Superior temporal gyrus (tissue), 1 donor: ENCODE measurements at regions not wholly inside any gene's neighbourhood (a gene's known extent, or its start where the extent isn't known, plus 50 kb on each side); places are given as distances from the start of the nearest gene placed in this dataset.

Experiments used
- DNase-seq: peaks from one replicate; pipeline ENCODE4 v3.0.0-alpha.2; 2016; ENCODE audit errors: extremely low spot score

DNA sequence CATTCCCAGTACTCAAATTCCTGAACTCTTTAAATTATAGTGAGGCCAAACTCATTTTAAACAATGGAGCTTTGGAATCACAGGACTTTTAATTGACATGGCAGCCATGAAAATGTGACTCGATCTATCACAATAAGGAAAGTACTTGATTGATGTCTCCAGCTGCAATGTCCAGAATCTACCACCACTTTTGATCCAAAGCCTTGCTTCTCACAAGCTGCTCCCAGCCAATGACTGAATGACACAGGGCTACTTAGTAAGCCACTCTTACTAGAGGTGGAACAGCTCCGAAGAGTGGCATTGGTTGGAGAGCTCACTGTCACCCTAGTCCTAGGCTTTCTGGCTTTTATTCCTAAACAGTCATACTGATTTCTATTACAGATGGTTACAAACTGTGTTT lies 270.1 kb downstream of the IRS1 start:
- no peak for DNase-seq

GRCh38 chr2:226526716-226527115 lies 272.9 kb downstream of the IRS1 start:
- no peak for DNase-seq

DNA sequence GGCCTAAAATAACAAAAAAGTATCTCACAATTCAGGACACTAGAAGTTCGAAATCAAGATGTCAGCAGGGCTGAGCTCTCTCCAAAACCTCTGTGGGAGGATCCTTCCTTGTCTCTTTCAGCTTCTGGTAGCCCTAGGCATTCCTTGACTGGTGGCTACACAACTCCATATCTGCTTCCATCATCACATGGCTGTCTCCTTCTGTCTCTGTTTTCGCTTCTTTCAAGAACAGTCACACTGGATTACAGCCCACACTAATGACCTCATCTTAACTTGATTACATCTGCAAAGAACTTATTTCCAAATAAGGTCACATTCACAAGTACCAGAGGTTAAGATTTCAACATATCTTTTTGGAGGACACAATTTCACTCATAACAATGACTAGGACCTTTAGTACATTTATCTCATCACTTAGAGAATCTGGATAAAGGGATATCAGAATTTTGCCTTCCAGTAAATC lies 275.2 kb downstream of the IRS1 start:
- no peak for DNase-seq

GRCh38 chr2:226520723-226521122 lies 278.9 kb downstream of the IRS1 start:
- DNase-seq, result no peak

- DNase-seq, result no peak
These were observed 284.1 kb downstream of the IRS1 start for GRCh38 chr2:226515344-226516055.

DNA sequence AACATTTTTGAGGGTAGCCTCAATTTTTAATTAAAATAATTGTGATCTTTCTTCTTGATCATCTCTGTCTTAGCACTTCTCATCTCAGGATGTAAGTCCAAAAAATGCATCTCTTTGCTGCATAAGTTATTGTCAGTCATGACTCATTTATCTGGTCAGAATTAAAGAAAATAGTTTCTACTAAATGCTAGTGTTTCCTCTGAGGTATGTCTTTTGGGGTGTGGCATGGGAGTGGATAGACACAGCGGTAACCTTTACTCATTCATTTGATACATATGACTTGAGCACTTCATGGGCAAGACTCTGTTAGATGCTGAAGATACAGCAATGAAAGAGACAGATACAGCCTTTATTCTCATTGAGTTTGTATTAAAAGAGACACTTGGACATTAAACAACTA lies 284.7 kb downstream of the IRS1 start:
- DNase-seq, result no peak

DNA sequence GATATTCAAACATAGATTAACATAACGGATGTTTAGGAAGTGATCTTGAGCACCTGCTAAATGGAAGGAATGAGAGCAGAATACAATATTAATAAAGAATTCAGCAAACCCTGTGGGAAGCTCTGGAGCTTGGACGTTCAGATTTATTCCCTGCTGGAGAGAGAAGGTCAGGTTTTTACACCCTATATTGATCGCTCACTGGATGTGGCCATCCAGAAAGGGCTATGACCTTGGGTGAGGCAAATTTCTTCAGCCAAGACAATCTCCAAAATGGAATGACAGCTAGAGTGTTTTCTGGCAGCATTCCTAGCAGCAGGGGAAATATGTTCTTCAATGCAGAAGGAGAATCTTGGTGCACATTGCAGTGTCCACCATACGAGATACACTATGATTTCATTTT lies 288.3 kb downstream of the IRS1 start:
- DNase-seq, result no peak

GRCh38 chr2:226508683-226509082 lies 290.9 kb downstream of the IRS1 start:
- no peak for DNase-seq

DNA sequence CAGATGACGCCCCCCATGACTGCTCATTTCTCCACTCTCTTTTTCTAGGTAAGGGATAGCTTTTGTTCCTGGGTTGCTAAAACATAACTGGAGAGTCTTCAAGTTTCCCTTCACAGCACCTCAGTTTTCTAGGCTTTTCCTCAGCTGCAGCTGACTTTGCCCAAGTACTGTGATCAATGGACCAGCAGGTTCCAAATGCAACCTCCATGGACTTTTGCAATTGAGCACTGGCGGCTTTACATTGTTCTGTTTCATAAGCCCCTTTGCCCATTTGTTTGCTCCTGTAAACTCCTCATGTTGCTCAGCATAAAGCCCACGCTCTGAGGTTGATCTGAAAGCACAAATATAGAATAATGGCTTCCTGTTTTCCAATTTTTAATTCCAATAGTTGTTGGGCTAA lies 291.6 kb downstream of the IRS1 start:
- no peak for DNase-seq

DNA sequence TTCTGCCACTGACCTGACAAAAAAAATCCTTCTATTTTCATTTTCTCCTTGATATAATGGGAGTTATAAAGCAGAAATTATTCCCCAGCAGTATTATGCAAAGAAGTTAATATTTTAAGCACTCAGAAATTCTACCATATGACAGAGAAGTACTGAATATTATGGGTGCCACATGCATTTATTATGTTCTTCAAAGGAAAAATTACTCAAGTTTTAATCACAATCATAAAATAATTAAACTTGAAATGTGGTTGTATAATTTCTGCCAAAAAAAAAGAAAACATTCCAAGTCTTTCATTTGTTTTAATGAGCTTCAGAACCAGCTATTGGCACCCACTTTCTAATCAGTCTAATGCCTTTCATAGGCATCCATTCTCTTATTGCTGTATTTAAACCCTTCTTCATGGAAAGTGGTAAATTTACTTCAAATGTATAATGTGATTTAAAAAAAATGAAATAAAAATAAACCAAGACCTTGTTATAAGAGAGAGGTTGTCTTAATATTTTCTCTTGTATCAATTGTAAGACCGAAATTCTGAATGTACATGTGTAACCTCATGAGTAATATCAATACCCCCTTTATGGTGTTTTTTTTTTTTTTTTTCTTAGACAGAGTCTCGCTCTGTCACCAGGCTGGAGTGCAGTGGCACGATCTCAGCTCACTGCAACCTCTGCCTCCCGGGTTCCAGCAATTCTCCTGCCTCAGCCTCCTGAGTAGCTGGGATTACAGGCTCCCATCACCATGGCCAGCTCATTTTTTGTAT lies 302.3 kb downstream of the IRS1 start:
- DNase-seq, result no peak

DNA sequence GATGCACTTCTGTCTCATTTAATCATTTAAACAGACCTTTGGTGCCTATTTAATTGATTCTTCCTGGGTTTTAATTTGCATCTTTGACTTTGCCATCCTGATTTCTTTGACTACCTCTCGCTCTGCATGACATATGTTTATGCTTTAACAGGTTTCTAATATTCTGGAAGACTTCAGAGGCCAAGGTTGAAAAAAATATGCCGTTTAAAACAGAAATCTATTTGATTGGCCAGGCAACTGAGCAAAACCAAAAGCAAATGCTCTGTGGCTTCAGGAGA lies 303.4 kb downstream of the IRS1 start:
- no peak for DNase-seq

DNA sequence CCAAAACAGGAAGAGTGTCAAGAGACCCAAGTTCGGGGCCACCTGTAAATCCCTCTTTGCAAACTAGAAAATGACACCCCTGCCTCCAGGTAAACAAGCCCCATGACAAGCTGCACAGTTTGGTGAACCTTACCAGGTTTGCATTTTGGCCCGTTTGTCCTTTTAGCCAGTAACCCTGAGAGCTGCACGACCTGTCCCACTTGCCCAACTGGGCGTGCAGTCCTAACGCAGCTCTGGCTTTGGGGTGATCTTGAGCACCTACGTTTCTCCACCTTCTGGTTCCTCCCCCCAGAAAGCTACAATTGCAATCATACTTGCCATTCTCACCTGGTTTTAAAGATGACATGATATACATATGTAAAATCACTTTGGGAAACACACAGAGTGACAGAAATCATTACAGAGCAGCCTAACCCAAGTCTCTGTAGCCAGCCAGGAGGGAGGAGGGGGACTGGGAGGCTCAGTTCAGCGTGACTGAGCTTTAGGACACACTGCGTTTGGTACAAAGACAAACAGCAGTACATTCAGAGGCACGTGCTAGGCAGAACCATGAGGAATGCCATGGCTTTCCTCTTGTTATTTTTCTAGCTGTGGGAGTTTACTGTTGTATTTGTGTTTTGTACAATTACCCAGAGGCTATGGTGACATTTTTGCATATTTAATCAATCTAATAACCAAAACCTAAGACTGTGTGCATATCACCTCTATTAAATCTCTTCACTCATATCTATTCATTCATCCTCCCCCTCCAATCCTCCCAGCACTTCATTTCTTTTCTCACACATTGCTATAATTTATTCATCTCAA lies 304.0 kb downstream of the IRS1 start:
- DNase-seq, result no peak

- DNase-seq, result no peak
These were observed 308.5 kb downstream of the IRS1 start for GRCh38 chr2:226491112-226491511.

DNA sequence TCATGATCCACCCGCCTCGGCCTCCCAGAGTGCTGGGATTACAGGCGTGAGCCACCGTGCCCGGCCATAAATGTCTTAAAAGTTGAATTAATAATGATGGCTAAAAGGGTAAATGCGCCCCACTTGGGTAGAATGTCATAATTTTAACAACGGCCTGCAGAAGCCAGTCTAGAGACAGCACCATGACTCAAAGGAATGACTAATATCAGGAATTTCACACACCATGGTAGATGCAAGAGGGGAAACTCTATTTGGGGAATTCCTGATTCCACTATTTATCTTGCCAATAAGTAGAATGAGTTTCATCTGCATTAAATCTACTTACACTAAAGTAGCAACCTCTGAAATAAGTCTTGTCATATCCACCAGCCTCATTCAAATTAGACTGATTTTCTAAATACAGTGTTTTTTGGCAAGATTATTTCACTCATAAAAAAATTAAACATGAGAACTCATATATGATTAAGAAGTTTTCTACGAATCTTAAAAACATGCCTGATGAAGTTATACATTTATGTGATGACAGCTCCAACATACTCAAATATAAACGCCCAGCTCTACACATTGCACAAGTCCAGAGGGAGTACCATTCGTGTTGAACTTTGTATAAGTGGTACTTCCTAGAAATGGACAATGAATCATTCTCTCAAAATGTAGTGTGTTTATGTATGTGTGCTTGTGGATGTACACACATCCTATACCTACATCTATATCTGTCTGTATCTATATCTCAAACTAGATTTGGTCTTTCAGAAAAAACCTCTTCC lies 309.7 kb downstream of the IRS1 start:
- DNase-seq, result no peak

GRCh38 chr2:226488034-226488433 lies 311.6 kb downstream of the IRS1 start:
- DNase-seq, result no peak

DNA sequence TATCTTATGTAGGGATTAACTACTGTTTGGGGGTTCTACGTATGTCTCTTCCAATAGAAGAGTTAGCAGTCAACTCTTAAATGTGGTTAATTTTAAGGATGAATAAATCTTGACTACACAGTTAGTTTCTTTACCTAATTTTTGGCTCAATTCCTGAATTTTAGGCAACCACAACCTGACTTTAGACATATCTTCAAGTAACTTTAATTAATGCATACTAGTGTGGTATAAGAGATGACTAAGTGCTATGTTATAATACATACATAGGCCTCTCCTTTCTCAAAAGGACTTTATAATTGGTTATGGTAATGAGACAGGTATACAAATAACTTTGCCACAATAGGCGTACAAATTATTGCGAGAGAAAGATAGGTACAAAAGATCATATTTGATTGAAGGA lies 312.0 kb downstream of the IRS1 start:
- no peak for DNase-seq

DNA sequence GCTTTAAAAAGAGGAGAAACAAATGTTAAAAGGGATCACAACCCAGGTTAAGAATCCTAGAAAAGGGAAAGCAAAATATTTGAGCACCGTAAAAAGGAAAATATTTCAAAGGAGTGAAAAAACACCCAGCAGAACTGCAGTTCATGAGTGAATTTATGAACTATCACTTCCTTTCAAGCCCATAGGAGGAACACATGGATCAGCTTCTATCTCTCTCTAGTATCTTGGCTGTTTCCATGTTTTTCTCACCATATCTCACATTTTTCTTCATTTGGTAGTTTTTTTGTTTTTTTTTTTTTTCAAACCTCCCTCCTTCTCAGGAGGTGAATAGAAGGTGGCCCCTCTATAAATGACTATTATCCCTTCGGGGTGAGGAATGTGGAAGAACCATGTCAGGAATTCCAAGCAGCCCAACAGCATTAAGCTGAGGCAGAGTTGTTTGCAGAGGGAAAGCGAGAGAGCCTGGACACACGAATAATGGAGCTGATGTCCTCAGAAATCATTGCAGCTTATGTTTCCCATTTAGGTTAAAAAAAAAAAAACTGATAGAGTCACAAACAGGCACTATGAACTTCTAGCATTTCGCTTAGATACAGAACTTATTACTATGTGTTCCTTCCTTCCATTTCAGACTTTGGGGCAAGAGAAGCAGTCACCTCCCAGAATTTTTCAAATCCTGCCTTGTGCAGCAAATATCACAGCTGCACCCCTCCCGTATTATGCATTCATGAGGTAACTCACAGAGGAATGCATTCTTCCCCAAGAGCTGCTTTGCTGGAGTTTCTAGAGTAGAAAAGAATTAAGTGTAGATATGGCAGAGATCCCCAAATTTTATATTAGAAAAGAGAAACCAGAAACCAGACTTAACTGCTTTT lies 315.6 kb downstream of the IRS1 start:
- DNase-seq, result no peak

GRCh38 chr2:226483143-226483542 lies 316.5 kb downstream of the IRS1 start:
- no peak for DNase-seq

DNA sequence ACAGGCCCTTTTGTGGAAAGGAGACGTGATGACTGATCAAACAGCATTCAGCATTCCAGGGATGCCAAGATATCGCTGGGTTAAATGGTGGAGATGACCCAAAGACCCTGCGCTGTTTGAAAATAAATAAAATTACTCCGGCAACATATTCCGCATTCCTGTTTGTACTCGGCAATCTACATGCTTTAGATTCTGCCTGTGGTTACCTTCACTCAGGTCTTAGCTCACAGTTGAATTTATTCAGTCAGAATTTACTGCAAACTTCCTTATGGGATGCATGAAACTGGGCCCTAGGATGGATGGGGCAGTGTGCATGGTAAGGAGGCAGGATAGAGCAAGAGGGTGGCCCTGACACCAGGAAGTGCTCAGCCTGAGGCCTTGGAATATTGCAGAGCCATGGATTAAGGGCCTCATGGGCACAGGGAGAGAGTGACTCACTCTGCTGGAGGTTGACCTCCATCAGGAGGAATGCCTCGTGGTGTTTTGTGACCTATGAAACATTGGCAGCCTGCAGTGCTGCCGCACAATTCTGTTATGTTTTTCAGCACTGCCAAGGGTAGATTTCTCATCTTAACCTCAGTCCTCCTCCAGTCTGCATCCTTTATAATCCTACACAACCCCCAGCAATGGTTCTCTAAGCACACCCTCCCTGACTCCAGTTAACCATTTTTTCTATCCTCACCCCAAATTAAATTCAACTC lies 321.4 kb downstream of the IRS1 start:
- DNase-seq, result no peak
